GM12892 (cell line): ENCODE measurements at regions not wholly inside any gene's neighbourhood (a gene's known extent, or its start where the extent isn't known, plus 50 kb on each side); places are given as distances from the start of the nearest gene placed in this dataset.

Experiments used
- DNase-seq: peaks from one replicate; pipeline ENCODE4 v3.0.0; 2011; ENCODE audit not compliant: insufficient read length
- FAIRE-seq: peaks from 2 replicates; lab custom pipeline; 2011; peaks lifted over from hg19 to GRCh38; lab: Jason Lieb, UNC
- POLR2A ChIP-seq: IDR thresholded peaks from 2 replicates; pipeline ENCODE4 v1.6.1; 2011; ENCODE audit warnings: low read depth, low read length, control low read depth
- POLR2AphosphoS5 ChIP-seq: IDR thresholded peaks from 2 replicates; pipeline ENCODE4 v1.6.1; 2011; ENCODE audit warnings: low read depth, low read length, control low read depth
- TAF1 ChIP-seq: IDR thresholded peaks from 2 replicates; pipeline ENCODE4 v1.6.1; 2011; ENCODE audit warnings: low read depth, mild to moderate bottlenecking, control low read depth, low read length, borderline replicate concordance

GRCh38 chr1:81142099-81142826, 658.5 kb upstream of the ADGRL2 start:
- no peak for FAIRE-seq
- TF ChIP-seq POLR2A (no peak), TAF1 (no peak), POLR2AphosphoS5 (no peak)
- DNase-seq: no peak

DNA sequence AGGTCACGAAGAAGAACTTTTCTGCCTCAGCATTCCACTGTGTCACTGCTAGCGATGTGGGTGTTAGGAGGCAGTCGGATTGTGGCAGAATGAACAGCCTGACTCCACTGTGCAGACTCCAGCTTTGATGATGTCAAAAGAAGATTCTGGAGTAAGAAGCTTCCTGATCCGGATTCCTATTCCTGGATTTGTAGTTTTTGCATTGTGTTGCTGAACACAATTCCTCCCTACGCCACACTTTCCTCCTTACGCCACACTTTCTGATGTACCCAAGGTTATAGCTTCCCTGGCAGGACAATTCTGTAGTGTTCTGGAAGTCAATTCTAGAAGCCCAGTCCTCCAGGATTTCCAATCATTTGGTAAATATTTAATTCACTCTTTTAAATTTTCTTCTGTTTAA, 665.2 kb upstream of the ADGRL2 start:
- TF ChIP-seq POLR2AphosphoS5: no peak
- TF ChIP-seq POLR2A: no peak
- TF ChIP-seq TAF1: no peak
- DNase-seq (no peak), FAIRE-seq (no peak)

DNA sequence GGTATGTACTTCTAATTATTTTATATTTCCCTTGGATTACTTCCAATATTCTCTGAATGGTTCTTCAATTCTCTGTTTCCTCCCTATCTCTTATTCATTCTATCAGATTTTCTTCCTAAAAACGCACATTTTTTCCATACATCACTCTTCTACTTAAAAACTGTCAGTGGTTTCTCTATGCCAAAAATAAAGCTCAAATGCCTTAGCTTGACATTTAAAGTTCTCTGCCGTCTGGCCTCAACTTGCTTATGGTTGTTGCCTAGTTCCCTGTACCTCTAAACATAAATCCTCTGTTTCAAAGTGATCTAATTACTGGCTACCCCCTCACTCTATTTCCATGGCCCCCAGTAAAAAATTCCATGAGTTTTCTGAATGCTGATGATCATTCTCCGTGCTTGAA, 671.0 kb upstream of the ADGRL2 start:
- DNase-seq: no peak
- no peak for FAIRE-seq
- TF ChIP-seq POLR2AphosphoS5: no peak
- TF ChIP-seq TAF1: no peak
- no peak for TF ChIP-seq POLR2A

GRCh38 chr1:81129366-81129765, 671.4 kb upstream of the ADGRL2 start:
- FAIRE-seq (no peak), DNase-seq (no peak)
- TF ChIP-seq TAF1: no peak
- no peak for TF ChIP-seq POLR2AphosphoS5

DNA sequence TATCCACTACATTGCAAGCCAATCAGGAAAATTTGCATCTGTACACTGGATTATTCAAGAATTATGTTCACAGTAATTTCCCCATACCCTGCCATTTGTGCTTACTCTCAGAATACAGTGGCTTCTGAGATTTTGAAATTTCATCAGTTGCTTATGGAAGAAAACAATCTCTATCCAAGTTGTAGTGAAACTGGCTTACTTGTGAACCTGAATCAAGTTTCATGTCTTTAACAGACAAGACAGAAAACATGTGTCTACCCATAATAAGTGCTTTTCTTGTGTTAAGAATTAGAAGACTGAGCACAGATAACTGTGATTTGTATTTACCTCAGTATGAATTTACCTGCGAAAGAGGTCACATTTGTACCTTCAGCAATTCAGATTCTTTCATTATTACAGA, 672.7 kb upstream of the ADGRL2 start:
- no peak for DNase-seq

DNA sequence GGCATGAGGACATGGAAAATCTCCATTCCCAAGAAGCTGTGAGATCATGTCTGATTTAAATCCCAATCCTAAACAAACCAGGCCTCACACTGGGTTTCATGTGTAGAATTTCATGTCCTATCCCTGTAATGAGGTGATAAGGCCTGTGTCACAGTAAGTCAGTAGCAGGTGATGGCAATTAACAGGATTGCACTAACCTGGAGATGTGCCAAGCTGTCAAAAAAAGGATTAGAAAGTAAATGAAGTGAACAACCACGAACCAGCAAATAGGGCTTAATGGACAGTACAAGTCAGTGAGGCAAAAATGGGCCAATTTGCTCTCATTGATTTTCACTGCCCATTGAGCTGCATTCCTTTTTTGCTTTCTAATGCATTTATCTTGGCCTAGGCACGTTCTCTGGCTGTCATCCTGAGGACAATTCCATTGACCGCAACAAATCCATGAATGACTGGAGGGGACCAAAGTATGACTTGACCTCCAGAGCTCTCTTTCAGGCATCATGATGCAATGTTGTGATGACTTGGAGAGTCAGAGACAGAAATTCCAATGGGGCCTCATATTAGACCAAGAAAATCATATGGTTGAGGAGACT, 673.6 kb upstream of the ADGRL2 start:
- FAIRE-seq: no peak
- DNase-seq: no peak
- TF ChIP-seq POLR2AphosphoS5 (no peak), TAF1 (no peak), POLR2A (no peak)

More for the DNA sequence above, 672.7 kb upstream of the ADGRL2 start:
- TF ChIP-seq POLR2AphosphoS5 (no peak), POLR2A (no peak), TAF1 (no peak)
- no peak for FAIRE-seq

DNA sequence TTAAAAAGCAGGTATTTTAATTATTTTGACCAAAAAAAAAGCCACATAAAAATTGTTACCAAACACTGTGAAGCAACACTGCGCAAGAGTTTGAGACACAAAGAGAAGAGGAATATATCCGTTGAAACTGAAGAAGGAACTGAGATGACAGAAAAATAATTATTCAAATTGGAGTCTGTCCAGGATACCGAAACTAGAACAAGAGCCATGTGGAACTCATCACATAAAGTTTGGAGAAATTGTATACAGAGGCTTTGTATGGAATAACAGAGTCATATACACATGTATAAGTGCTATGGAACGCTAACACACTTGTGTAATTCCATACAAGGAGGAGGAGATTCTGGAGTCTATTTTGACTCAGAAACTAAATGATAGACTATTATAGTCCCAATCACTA, 675.1 kb upstream of the ADGRL2 start:
- DNase-seq (no peak), FAIRE-seq (no peak)
- TF ChIP-seq POLR2AphosphoS5: no peak
- no peak for TF ChIP-seq TAF1
- no peak for TF ChIP-seq POLR2A

GRCh38 chr1:81121306-81121705, 679.4 kb upstream of the ADGRL2 start:
- FAIRE-seq: no peak
- DNase-seq: no peak
- TF ChIP-seq POLR2AphosphoS5 (no peak), POLR2A (no peak), TAF1 (no peak)

- no peak for FAIRE-seq
Observed at GRCh38 chr1:81119319-81119718, 681.4 kb upstream of the ADGRL2 start.

DNA sequence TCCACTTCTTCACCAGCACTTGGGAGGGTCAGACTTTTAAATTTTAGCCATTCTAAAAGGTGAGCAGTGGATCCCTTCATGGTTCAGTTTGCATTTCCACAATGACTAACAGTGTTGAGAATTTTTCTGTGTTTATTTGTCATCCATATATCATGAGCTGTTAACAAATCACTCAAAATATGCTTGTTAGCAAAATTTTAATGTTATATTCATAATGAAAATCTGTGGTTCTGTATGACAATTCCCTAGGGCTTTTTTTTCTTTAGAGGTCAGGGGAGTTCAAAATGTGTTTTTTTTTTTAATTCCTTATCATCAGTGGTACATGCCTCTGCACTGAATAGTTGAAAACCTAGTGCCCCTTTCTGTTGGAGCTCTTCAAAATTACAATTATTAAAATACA, 682.2 kb upstream of the ADGRL2 start:
- TF ChIP-seq POLR2AphosphoS5 (no peak), POLR2A (no peak), TAF1 (no peak)
- FAIRE-seq (no peak), DNase-seq (no peak)

More at GRCh38 chr1:81119319-81119718, 681.4 kb upstream of the ADGRL2 start:
- TF ChIP-seq TAF1 (no peak), POLR2AphosphoS5 (no peak), POLR2A (no peak)
- DNase-seq: no peak

GRCh38 chr1:81115422-81115821, 685.3 kb upstream of the ADGRL2 start:
- FAIRE-seq (no peak), DNase-seq (no peak)

DNA sequence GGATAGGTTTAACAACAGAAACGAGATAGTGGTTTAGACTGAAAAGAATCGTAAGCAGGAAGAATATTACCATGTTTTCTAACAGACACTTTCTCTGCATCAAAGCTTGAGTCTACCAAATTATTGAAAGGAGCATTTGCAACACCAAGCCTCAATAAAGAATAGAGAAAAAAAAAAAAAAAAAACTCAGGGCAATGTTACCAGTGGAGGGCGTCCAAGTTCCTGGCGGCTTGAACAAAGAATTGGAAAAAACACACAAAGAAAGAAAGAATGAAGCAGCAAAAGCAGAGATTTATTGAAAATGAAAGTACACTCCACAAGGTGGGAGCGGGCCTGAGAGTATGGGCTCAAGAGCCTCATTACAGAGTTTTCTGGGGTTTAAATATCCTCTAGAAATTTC, 686.5 kb upstream of the ADGRL2 start:
- TF ChIP-seq POLR2A (no peak), TAF1 (no peak), POLR2AphosphoS5 (no peak)
- FAIRE-seq (no peak), DNase-seq (no peak)

More at GRCh38 chr1:81115422-81115821, 685.3 kb upstream of the ADGRL2 start:
- no peak for TF ChIP-seq POLR2AphosphoS5
- no peak for TF ChIP-seq TAF1
- TF ChIP-seq POLR2A: no peak

- TF ChIP-seq POLR2AphosphoS5: no peak
- no peak for TF ChIP-seq POLR2A
- TF ChIP-seq TAF1: no peak
- FAIRE-seq (no peak), DNase-seq (no peak)
Observed at GRCh38 chr1:81113688-81114087, 687.0 kb upstream of the ADGRL2 start.

DNA sequence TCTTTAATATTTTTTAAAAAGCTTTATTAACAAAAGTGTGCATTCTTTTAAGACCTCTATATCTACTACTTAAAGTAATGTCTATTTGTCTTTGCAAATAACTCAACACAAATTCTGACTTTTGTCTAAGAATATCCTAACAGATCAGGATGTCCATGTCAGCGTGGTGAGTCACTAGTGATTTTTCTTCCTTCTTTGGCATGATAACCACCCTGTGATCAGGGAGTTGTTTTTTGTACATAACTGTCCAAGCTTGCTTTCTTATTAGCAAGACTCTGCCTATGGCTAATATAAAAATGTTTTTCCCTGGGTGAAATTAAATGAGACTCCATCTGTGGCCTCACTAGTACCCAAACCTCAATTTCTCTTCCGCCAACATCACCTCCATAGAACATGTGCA, 688.9 kb upstream of the ADGRL2 start:
- FAIRE-seq: no peak
- TF ChIP-seq TAF1 (no peak), POLR2A (no peak), POLR2AphosphoS5 (no peak)
- DNase-seq: no peak
